GM23338 (cell line): ENCODE measurements at regions not wholly inside any gene's neighbourhood (a gene's known extent, or its start where the extent isn't known, plus 50 kb on each side); places are given as distances from the start of the nearest gene placed in this dataset.

ENCODE experiments used
- ATAC-seq: fragments of 200-7000 bp; cut with Tn5 transposase; 3 replicates; pipeline ENCODE4 v1.9.1; 2020
- DNase-seq: peaks from one replicate; pipeline ENCODE4 v3.0.0-alpha.2; 2015; ENCODE audit warnings: low spot score
- H2AFZ ChIP-seq: fragments of 200-600 bp; sonication (generic); 2 replicates; pipeline ENCODE4 v1.8.0; 2016; ENCODE audit warnings: antibody characterized with exemption, mild to moderate bottlenecking, moderate library complexity
- H3F3A ChIP-seq: fragments of 200-600 bp; sonication (generic); replicated peaks from 2 replicates; pipeline ENCODE4 v1.8.0; 2017; ENCODE audit warnings: antibody characterized with exemption, mixed run types, low read depth
- H3K27ac ChIP-seq: fragments of 200-600 bp; sonication (generic); 2 replicates; pipeline ENCODE4 v1.6.1; 2016; ENCODE audit warnings: low read depth
- H3K27me3 ChIP-seq: fragments of 200-600 bp; sonication (generic); 2 replicates; pipeline ENCODE4 v1.8.0; 2016; ENCODE audit warnings: mild to moderate bottlenecking, mixed run types, moderate library complexity; ENCODE audit not compliant: insufficient read depth
- H3K36me3 ChIP-seq: fragments of 200-600 bp; sonication (generic); 2 replicates; pipeline ENCODE4 v1.8.0; 2016; ENCODE audit warnings: mild to moderate bottlenecking; ENCODE audit not compliant: insufficient read depth
- H3K4me1 ChIP-seq: fragments of 200-600 bp; sonication (generic); 2 replicates; pipeline ENCODE4 v1.8.0; 2016; ENCODE audit warnings: mild to moderate bottlenecking, moderate library complexity; ENCODE audit not compliant: insufficient read depth
- H3K4me2 ChIP-seq: fragments of 200-600 bp; sonication (generic); 2 replicates; pipeline ENCODE4 v1.7.1; 2017; ENCODE audit warnings: mixed run types
- H3K4me3 ChIP-seq: fragments of 200-600 bp; sonication (generic); 2 replicates; pipeline ENCODE4 v1.6.1; 2016; ENCODE audit warnings: mixed run types
- H3K79me2 ChIP-seq: fragments of 200-600 bp; sonication (generic); replicated peaks from 2 replicates; pipeline ENCODE4 v1.8.0; 2017; ENCODE audit warnings: mild to moderate bottlenecking; ENCODE audit not compliant: insufficient read depth
- H3K9me2 ChIP-seq: fragments of 200-600 bp; sonication (generic); 2 replicates; pipeline ENCODE4 v1.8.0; 2017; ENCODE audit not compliant: insufficient read depth
- H4K20me1 ChIP-seq: fragments of 200-600 bp; sonication (generic); replicated peaks from 2 replicates; pipeline ENCODE4 v1.8.0; 2017; ENCODE audit warnings: mild to moderate bottlenecking; ENCODE audit not compliant: insufficient read depth
- H3K27ac Mint-ChIP-seq: 2 replicates; pipeline ENCODE4 v1.8.0; 2020; ENCODE audit warnings: inconsistent platforms, mild to moderate bottlenecking, moderate library complexity, mixed read lengths
- H3K27me3 Mint-ChIP-seq: 3 replicates; pipeline ENCODE4 v1.8.0; 2022; ENCODE audit warnings: low read depth, mild to moderate bottlenecking, moderate library complexity, mixed read lengths, inconsistent platforms; ENCODE audit not compliant: insufficient read depth, poor library complexity
- H3K36me3 Mint-ChIP-seq: 3 replicates; pipeline ENCODE4 v1.8.0; 2021; ENCODE audit warnings: low read depth, mild to moderate bottlenecking, inconsistent platforms, moderate library complexity, mixed read lengths
- H3K4me1 Mint-ChIP-seq: 3 replicates; pipeline ENCODE4 v1.8.0; 2020; ENCODE audit warnings: mild to moderate bottlenecking, inconsistent platforms, mixed read lengths
- H3K4me3 Mint-ChIP-seq: 3 replicates; pipeline ENCODE4 v1.8.0; 2021; ENCODE audit warnings: moderate library complexity, mild to moderate bottlenecking, inconsistent platforms, mixed read lengths
- H3K9me3 Mint-ChIP-seq: 3 replicates; pipeline ENCODE4 v1.8.0; 2020; ENCODE audit warnings: moderate library complexity, mild to moderate bottlenecking, inconsistent platforms, mixed read lengths
- CREB1 ChIP-seq: fragments of 250-450 bp; sonication (Bioruptor Pico); IDR thresholded peaks from 2 replicates; pipeline ENCODE4 v1.5.0; 2020; ENCODE audit warnings: low read depth, mild to moderate bottlenecking, moderate library complexity
- REST ChIP-seq: IDR thresholded peaks from one replicate; pipeline ENCODE4 v1.6.1; 2018; ENCODE audit warnings: antibody characterized with exemption; ENCODE audit not compliant: unreplicated experiment
- ZNF114 ChIP-seq: fragments of 250-450 bp; sonication (Bioruptor Pico); IDR thresholded peaks from 2 replicates; pipeline ENCODE4 v1.5.0; 2020; ENCODE audit warnings: mild to moderate bottlenecking, moderate library complexity
- ZNF462 ChIP-seq: fragments of 250-450 bp; sonication (Bioruptor Pico); IDR thresholded peaks from 2 replicates; pipeline ENCODE4 v1.5.0; 2020; ENCODE audit warnings: mild to moderate bottlenecking, moderate library complexity

- Histone ChIP-seq H3K27ac (no peak overlapping the region), H4K20me1 (no peaks in the 10 kb centered on the region), H3K4me3 (no peak overlapping the region), H2AFZ (no peak overlapping the region), H3F3A (no peaks in the 10 kb centered on the region), H3K4me2 (no peak overlapping the region), H3K79me2 (no peaks in the 10 kb centered on the region), H3K9me2 (no peaks in the 10 kb centered on the region; the same call in 1 of the 2 replicates), H3K36me3 (no peaks in the 10 kb centered on the region), H3K4me1 (peaks cover 9% of the 10 kb centered on the region), H3K27me3 (no peaks in the 10 kb centered on the region)
- DNase-seq (no peak), ATAC-seq (no peak)
- no peak overlapping the region for H3K27ac Mint-ChIP-seq
- peaks cover 2% of the 10 kb centered on the region for H3K27me3 Mint-ChIP-seq
- peaks cover 14% of the 10 kb centered on the region for H3K4me1 Mint-ChIP-seq
- no peak for TF ChIP-seq REST
- TF ChIP-seq CREB1 = no peak
- TF ChIP-seq ZNF114 (CRISPR knock-in tag) = no peak
- TF ChIP-seq ZNF462 = no peak
- H3K4me3 Mint-ChIP-seq = no peak overlapping the region
- no peaks in the 10 kb centered on the region; the same call in 2 of the 3 replicates for H3K9me3 Mint-ChIP-seq
- H3K36me3 Mint-ChIP-seq = peaks cover 7% of the 10 kb centered on the region; the same call in 2 of the 3 replicates
Measured at GRCh38 chr4:177562859-177563258, 120.6 kb upstream of the AGA start.
